Ishikawa (cell line): ENCODE measurements at regions not wholly inside any gene's neighbourhood (a gene's known extent, or its start where the extent isn't known, plus 50 kb on each side); places are given as distances from the start of the nearest gene placed in this dataset.

Experiments used
- CEBPB ChIP-seq: IDR thresholded peaks from 2 replicates; pipeline ENCODE4 v1.6.1; 2012
- CREB1 ChIP-seq: IDR thresholded peaks from 2 replicates; pipeline ENCODE4 v1.6.1; 2012; ENCODE audit warnings: low read depth
- EGR1 ChIP-seq: IDR thresholded peaks from 2 replicates; pipeline ENCODE4 v1.6.1; 2012
- EP300 ChIP-seq: IDR thresholded peaks from 2 replicates; pipeline ENCODE4 v1.6.1; 2012; ENCODE audit warnings: borderline replicate concordance
- FOXM1 ChIP-seq: IDR thresholded peaks from 2 replicates; pipeline ENCODE4 v1.6.1; 2012; ENCODE audit warnings: low read depth, borderline replicate concordance
- NFIC ChIP-seq: IDR thresholded peaks from 2 replicates; pipeline ENCODE4 v1.6.1; 2012
- RAD21 ChIP-seq: IDR thresholded peaks from 2 replicates; pipeline ENCODE4 v1.6.1; 2012; ENCODE audit warnings: low read depth
- REST ChIP-seq: IDR thresholded peaks from 2 replicates; pipeline ENCODE4 v1.6.1; 2012; ENCODE audit warnings: low read depth, mild to moderate bottlenecking
- TAF1 ChIP-seq: IDR thresholded peaks from 2 replicates; pipeline ENCODE4 v1.6.1; 2012; ENCODE audit warnings: low read depth, mild to moderate bottlenecking
- TCF12 ChIP-seq: IDR thresholded peaks from 2 replicates; pipeline ENCODE4 v1.6.1; 2012; ENCODE audit warnings: low read depth
- TEAD4 ChIP-seq: IDR thresholded peaks from 2 replicates; pipeline ENCODE4 v1.6.1; 2012
- USF1 ChIP-seq: IDR thresholded peaks from 2 replicates; pipeline ENCODE4 v1.6.1; 2012
- YY1 ChIP-seq: IDR thresholded peaks from 2 replicates; pipeline ENCODE4 v1.6.1; 2012; ENCODE audit warnings: low read depth
- ZBTB7A ChIP-seq: IDR thresholded peaks from 2 replicates; pipeline ENCODE4 v1.6.1; 2012; ENCODE audit warnings: low read depth
- TF ChIP-seq, protein P1 (sequence below): IDR thresholded peaks from 2 replicates; pipeline ENCODE4 v1.6.1; 2012

DNA sequence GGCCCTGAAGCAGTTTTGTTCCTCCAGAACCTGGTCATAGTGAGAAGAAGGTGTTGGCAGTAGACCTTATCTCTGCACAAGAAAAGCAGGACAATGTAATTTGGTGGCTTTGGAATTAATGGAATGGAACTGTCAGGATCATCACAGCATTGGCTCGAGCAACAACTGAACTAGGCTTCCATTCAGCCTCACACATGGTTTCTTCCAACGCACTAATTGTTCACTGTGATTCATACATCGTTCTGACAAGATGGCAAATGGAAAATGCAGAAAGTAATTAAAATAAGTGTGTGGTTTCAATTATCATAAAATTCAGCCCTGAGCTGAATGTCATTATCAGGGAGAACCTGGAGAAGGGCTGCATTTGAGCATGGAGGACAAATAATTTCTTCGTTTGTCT, 80.6 kb downstream of the MFSD1 start:
- TF ChIP-seq NFIC (no peak), CREB1 (no peak), CEBPB (no peak), TAF1 (no peak), EGR1 (no peak), ZBTB7A (no peak), YY1 (no peak), EP300 (no peak), TCF12 (no peak), TEAD4 (no peak), REST (no peak), FOXM1 (no peak), USF1 (no peak), RAD21 (no peak)
- TF ChIP-seq, protein P1, sequence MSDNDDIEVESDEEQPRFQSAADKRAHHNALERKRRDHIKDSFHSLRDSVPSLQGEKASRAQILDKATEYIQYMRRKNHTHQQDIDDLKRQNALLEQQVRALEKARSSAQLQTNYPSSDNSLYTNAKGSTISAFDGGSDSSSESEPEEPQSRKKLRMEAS = no peak

- TF ChIP-seq TCF12 (no peak), USF1 (no peak), NFIC (no peak), ZBTB7A (no peak), FOXM1 (no peak), CREB1 (no peak), CEBPB (no peak), YY1 (no peak), TAF1 (no peak), EP300 (no peak), EGR1 (no peak), REST (no peak), RAD21 (no peak), TEAD4 (no peak)
- TF ChIP-seq, protein P1 = no peak
Measured at GRCh38 chr3:158896729-158897128, 94.9 kb downstream of the MFSD1 start.

DNA sequence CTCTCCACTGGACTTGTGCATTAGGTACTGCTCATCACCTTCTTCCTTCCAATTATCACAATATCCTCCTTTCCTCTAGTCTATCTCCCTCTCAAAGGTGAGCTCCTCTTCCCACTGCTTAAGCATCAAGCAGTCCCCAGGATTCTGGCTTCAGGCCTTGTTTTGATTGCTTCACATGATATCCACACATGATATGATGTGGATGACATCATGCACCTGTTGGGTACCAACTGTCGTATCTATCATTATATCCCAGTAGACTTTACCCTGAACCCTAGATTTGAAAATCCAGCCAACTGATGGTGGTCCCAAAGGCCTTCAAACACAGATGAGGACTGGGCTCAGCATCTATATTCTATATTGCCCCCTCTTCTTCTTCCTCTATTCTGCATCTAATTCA, 104.9 kb downstream of the MFSD1 start:
- TF ChIP-seq NFIC = no peak
- no peak for TF ChIP-seq TAF1
- no peak for TF ChIP-seq TEAD4
- no peak for TF ChIP-seq EGR1
- no peak for TF ChIP-seq YY1
- TF ChIP-seq RAD21 = no peak
- no peak for TF ChIP-seq EP300
- TF ChIP-seq, protein P1 = no peak
- TF ChIP-seq FOXM1 = no peak
- TF ChIP-seq ZBTB7A = no peak
- no peak for TF ChIP-seq USF1
- no peak for TF ChIP-seq CREB1
- TF ChIP-seq TCF12 = no peak
- TF ChIP-seq REST = no peak
- no peak for TF ChIP-seq CEBPB
